ENCODE measurements at regions not wholly inside any gene's neighbourhood (a gene's known extent, or its start where the extent isn't known, plus 50 kb on each side); places are given as distances from the start of the nearest gene placed in this dataset.

DNA sequence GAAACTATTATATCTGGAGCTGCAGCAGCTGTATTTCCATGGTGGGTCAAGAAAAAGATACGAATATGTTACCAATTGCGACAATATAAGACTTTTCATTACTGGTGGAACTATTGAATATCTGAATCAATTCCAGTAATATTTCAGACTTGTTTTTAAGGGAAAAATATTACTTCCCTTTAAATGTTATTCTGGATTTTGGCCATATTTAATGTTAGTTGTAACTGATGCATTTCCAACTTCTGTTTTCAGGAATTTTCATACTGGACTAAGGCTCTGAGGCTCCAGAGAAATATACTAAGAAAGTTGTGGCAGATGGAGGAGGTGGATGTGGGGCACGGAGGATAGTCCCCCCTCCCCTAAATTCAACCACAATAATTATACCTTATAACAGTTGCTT, 555.2 kb upstream of the SETBP1 start:
- TF ChIP-seq, protein P1, sequence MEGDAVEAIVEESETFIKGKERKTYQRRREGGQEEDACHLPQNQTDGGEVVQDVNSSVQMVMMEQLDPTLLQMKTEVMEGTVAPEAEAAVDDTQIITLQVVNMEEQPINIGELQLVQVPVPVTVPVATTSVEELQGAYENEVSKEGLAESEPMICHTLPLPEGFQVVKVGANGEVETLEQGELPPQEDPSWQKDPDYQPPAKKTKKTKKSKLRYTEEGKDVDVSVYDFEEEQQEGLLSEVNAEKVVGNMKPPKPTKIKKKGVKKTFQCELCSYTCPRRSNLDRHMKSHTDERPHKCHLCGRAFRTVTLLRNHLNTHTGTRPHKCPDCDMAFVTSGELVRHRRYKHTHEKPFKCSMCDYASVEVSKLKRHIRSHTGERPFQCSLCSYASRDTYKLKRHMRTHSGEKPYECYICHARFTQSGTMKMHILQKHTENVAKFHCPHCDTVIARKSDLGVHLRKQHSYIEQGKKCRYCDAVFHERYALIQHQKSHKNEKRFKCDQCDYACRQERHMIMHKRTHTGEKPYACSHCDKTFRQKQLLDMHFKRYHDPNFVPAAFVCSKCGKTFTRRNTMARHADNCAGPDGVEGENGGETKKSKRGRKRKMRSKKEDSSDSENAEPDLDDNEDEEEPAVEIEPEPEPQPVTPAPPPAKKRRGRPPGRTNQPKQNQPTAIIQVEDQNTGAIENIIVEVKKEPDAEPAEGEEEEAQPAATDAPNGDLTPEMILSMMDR (IDR thresholded peaks at IDR 0.05): no peak
- TF ChIP-seq POLR2A (IDR thresholded peaks at IDR 0.05) (no peak), POLR2AphosphoS5 (IDR thresholded peaks at IDR 0.05) (no peak)

Measured in transverse colon (tissue), 4 donors.